HL-60 (cell line): ENCODE measurements at regions not wholly inside any gene's neighbourhood (a gene's known extent, or its start where the extent isn't known, plus 50 kb on each side); places are given as distances from the start of the nearest gene placed in this dataset.
"Not testable (repeated sequence)": the region's sequence is repeated elsewhere in the genome, so short reads cannot be mapped to it uniquely, and the experiment has no call there.

Experiments
- DNase-seq, 2 experiments: peaks; one replicate each; pipeline ENCODE4 v3.0.0-alpha.2; 2010 to 2020; ENCODE audit warnings: low read depth in 1 of 2, low spot score in 1 of 2
- H3K27ac ChIP-seq: fragments of 250-450 bp; sonication (Bioruptor Pico); replicated peaks from 2 replicates; pipeline ENCODE4 v1.5.1; 2020; ENCODE audit warnings: mild to moderate bottlenecking, moderate library complexity
- H3K27me3 ChIP-seq: fragments of 250-450 bp; sonication (Bioruptor Pico); 2 replicates; pipeline ENCODE4 v1.5.1; 2021; ENCODE audit warnings: mild to moderate bottlenecking, moderate library complexity; ENCODE audit not compliant: insufficient read depth, poor library complexity, severe bottlenecking
- H3K4me3 ChIP-seq: replicated peaks from 2 replicates; pipeline ENCODE4 v1.5.1; 2011; ENCODE audit warnings: mild to moderate bottlenecking, control low read depth, low read length; ENCODE audit not compliant: insufficient read depth
- CTCF ChIP-seq: IDR thresholded peaks from one replicate; pipeline ENCODE4 v1.5.1; 2011; ENCODE audit warnings: low read length, control low read depth, inconsistent platforms; ENCODE audit not compliant: insufficient read depth
- GABPA ChIP-seq: IDR thresholded peaks from 2 replicates; pipeline ENCODE4 v1.6.1; 2012; ENCODE audit warnings: low read depth
- POLR2AphosphoS5 ChIP-seq: IDR thresholded peaks from 2 replicates; pipeline ENCODE4 v1.6.1; 2012; ENCODE audit warnings: low read depth
- REST ChIP-seq: IDR thresholded peaks from 2 replicates; pipeline ENCODE4 v1.6.1; 2012; ENCODE audit warnings: low read depth; ENCODE audit not compliant: insufficient replicate concordance
- SPI1 ChIP-seq: IDR thresholded peaks from 2 replicates; pipeline ENCODE4 v1.6.1; 2012; ENCODE audit warnings: low read depth, mild to moderate bottlenecking, borderline replicate concordance

GRCh38 chr5:106985174-106985573 lies 685.6 kb downstream of the EFNA5 start:
- Histone ChIP-seq H3K27me3 (no peaks in the 10 kb centered on the region), H3K4me3 (no peak overlapping the region), H3K27ac (no peak overlapping the region)
- no peak for DNase-seq
- no peak for TF ChIP-seq GABPA
- no peak for TF ChIP-seq POLR2AphosphoS5
- no peak for TF ChIP-seq REST
- TF ChIP-seq CTCF, result no peak
- TF ChIP-seq SPI1, result no peak

GRCh38 chr5:106979178-106979577 lies 691.6 kb downstream of the EFNA5 start:
- not testable (repeated sequence) for H3K27me3 ChIP-seq, H3K27ac ChIP-seq, H3K4me3 ChIP-seq, DNase-seq

GRCh38 chr5:106978582-106979165 lies 692.1 kb downstream of the EFNA5 start:
- DNase-seq, H3K27me3 ChIP-seq, H3K27ac ChIP-seq, H3K4me3 ChIP-seq: not testable (repeated sequence)

- H3K4me3 ChIP-seq, result no peak overlapping the region
- H3K27me3 ChIP-seq, result no peaks in the 10 kb centered on the region
- H3K27ac ChIP-seq, result no peak overlapping the region
- no peak for DNase-seq
- TF ChIP-seq CTCF (no peak), POLR2AphosphoS5 (no peak), GABPA (no peak), SPI1 (no peak), REST (no peak)
These were observed 694.4 kb downstream of the EFNA5 start for GRCh38 chr5:106976363-106976762.

GRCh38 chr5:106974272-106974671 lies 696.5 kb downstream of the EFNA5 start:
- no peak for DNase-seq
- no peak overlapping the region for H3K27ac ChIP-seq
- H3K27me3 ChIP-seq, result no peaks in the 10 kb centered on the region
- no peak overlapping the region for H3K4me3 ChIP-seq
- TF ChIP-seq GABPA (no peak), REST (no peak), CTCF (no peak), POLR2AphosphoS5 (no peak), SPI1 (no peak)
